Heart left ventricle (tissue), 16 donors: ENCODE measurements at regions not wholly inside any gene's neighbourhood (a gene's known extent, or its start where the extent isn't known, plus 50 kb on each side); places are given as distances from the start of the nearest gene placed in this dataset.

ENCODE experiments used
- ATAC-seq, 4 donors: fragments of 200-7000 bp; cut with Tn5 transposase; one replicate each; pipeline ENCODE4 v1.9.1; 2020 to 2022; ENCODE audit warnings: moderate library complexity in 4 of 4, mild to moderate bottlenecking in 3 of 4, moderate number of reproducible peaks in 1 of 4
- DNase-seq, 5 donors: peaks; one replicate each; pipeline ENCODE4 v3.0.0-alpha.2; 2020
- H3K27ac ChIP-seq, 12 donors: fragments of 200-600 bp; sonication (generic) in 4 of 12; one replicate each; pipeline versions ENCODE4 v1.5.0 to v1.8.0; 2016 to 2022; ENCODE audit warnings: mild to moderate bottlenecking in 2 of 12
- H3K27me3 ChIP-seq, 9 donors: fragments of 200-600 bp; sonication (generic) in 2 of 9; one replicate each; pipeline versions ENCODE4 v1.5.1 to v1.8.0; 2016 to 2022; ENCODE audit warnings: mild to moderate bottlenecking in 3 of 9
- H3K36me3 ChIP-seq, 9 donors: fragments of 200-600 bp; sonication (generic) in 2 of 9; one replicate each; pipeline versions ENCODE4 v1.5.0 to v1.8.0; 2018 to 2022; ENCODE audit warnings: mild to moderate bottlenecking in 2 of 9
- H3K4me1 ChIP-seq, 12 donors: fragments of 200-600 bp; sonication (generic) in 4 of 12; one replicate each; pipeline versions ENCODE4 v1.5.0 to v1.8.0; 2016 to 2022; ENCODE audit warnings: mild to moderate bottlenecking in 3 of 12
- H3K4me3 ChIP-seq, 12 donors: fragments of 200-600 bp; sonication (generic) in 4 of 12; one replicate each; pipeline versions ENCODE4 v1.5.0 to v1.8.0; 2017 to 2022; ENCODE audit warnings: mild to moderate bottlenecking in 9 of 12, moderate library complexity in 4 of 12
- H3K9me3 ChIP-seq, 12 donors: fragments of 200-600 bp; sonication (generic) in 4 of 12; one replicate each; pipeline versions ENCODE4 v1.5.0 to v1.8.0; 2016 to 2022; ENCODE audit warnings: mild to moderate bottlenecking in 1 of 12
- CTCF ChIP-seq, 12 donors: fragments of 200-600 bp; sonication (generic) in 4 of 12; IDR thresholded peaks; one replicate each; pipeline versions ENCODE4 v1.5.0 to v1.8.0; 2018 to 2022; ENCODE audit warnings: antibody characterized with exemption in 12 of 12, mild to moderate bottlenecking in 5 of 12
- POLR2A ChIP-seq, 2 donors: fragments of 450-650 bp; IDR thresholded peaks; one replicate each; pipeline ENCODE4 v1.6.1; 2017; ENCODE audit warnings: antibody characterized with exemption in 2 of 2, mild to moderate bottlenecking in 2 of 2, moderate library complexity in 2 of 2
- WGBS, 4 donors: extraction: QIAGEN DNeasy Blood & Tissue Kit in 2 of 4; methylation state at CpG; one replicate each; pipeline versions ENCODE4 v1.1.5 to v1.1.7; 2013 to 2018; 5-methylcytosine and 5-hydroxymethylcytosine counted together
- intact Hi-C, 10 donors: fragments of 100-400 bp; cut with DNase I; formaldehyde crosslinking; loops; one replicate each; pipeline versions ENCODE4 v1.11.1 to v1.14.2; 2022
- donor health status: ischemic (EF 13 %, LVEDD 7.1; RV severe dilation, severe dysfunction).
- donor health status: healthy with polysubstance abuse.
- donor health status: DM: no; HTN: yes; CAD: no.
- donor health status: DM: no; HTN: no; CAD: no.
- donor health status: ischemic (EF 25% LVEDD 6.9; RV normal size, moderate dysfunction).
- donor health status: ischemic (EF 25% LVEDD 5.7; RV mildly dilated, moderate dysfunction).
- donor health status: healthy.
- donor health status: DM: yes; HTN: yes; CAD: no.
- donor health status: ischemic (EF 35%, LVEDD 5.7; RV mildly dilated, moderate dysfunction).
- donor health status: nonischemic (EF 11% LVEDD 7.7; RV severe dilation, severe dysfunction).
- donor health status: DM: yes; HTN: yes; CAD: no.
- donor health status: PGD.
- donor health status: ischemic (EF 29% LVEDD 5.4; RV normal size, mild dysfunction).
- donor health status: nonischemic (EF 23%, LVEDD 6.1; RV moderate dilation, normal function).

- H3K4me3 ChIP-seq: no peak overlapping the region
- H3K36me3 ChIP-seq: no peaks in the 10 kb centered on the region
- no peaks in the 10 kb centered on the region for H3K27me3 ChIP-seq
- peaks cover 0 to 6% (median 0%) of the 10 kb centered on the region in 12 donors for H3K4me1 ChIP-seq
- 85 to 88% (median 86%) methylated on average over 2 of the region's 2 CpGs for WGBS, 4 donors
- H3K9me3 ChIP-seq: no peaks in the 10 kb centered on the region
- ATAC-seq: no peak
- intact Hi-C loops: no loop called here
- H3K27ac ChIP-seq: no peak overlapping the region
- TF ChIP-seq CTCF (IDR thresholded peaks at IDR 0.05): no peak
- no peak for TF ChIP-seq POLR2A (IDR thresholded peaks at IDR 0.05)
- no peak for DNase-seq
Observed at GRCh38 chr6:112640891-112641290, 293.8 kb downstream of the RFPL4B start.

- Histone ChIP-seq H3K4me1 (peaks cover 0 to 17% (median 0%) of the 10 kb centered on the region in 12 donors), H3K27me3 (no peaks in the 10 kb centered on the region), H3K9me3 (no peaks in the 10 kb centered on the region), H3K4me3 (no peak overlapping the region), H3K36me3 (no peaks in the 10 kb centered on the region), H3K27ac (no peak overlapping the region)
- no peak for DNase-seq
- intact Hi-C loops: no loop called here
- TF ChIP-seq CTCF (IDR thresholded peaks at IDR 0.05) (no peak), POLR2A (IDR thresholded peaks at IDR 0.05) (no peak)
- ATAC-seq: no peak
- 61 to 66% (median 62%) methylated on average over 2 of the region's 2 CpGs for WGBS, 4 donors
Observed at GRCh38 chr6:112649853-112650252, 302.7 kb downstream of the RFPL4B start.

GRCh38 chr6:112651239-112651638 is 304.1 kb downstream of the RFPL4B start:
- intact Hi-C loops: no loop called here
- H3K27ac ChIP-seq: no peak overlapping the region
- no peaks in the 10 kb centered on the region for H3K9me3 ChIP-seq
- peak in 3 of 4 donors; percentile 26 to 79 (median 51) for ATAC-seq
- DNase-seq: no peak
- H3K4me1 ChIP-seq: peaks cover 0 to 17% (median 0%) of the 10 kb centered on the region in 12 donors
- no peaks in the 10 kb centered on the region for H3K36me3 ChIP-seq
- H3K4me3 ChIP-seq: no peak overlapping the region
- WGBS, 4 donors: 50 to 70% (median 54%) methylated on average over 4 of the region's 4 CpGs
- no peaks in the 10 kb centered on the region for H3K27me3 ChIP-seq
- no peak for TF ChIP-seq POLR2A (IDR thresholded peaks at IDR 0.05)
- TF ChIP-seq CTCF (IDR thresholded peaks at IDR 0.05): no peak

GRCh38 chr6:112659912-112660311 is 312.8 kb downstream of the RFPL4B start:
- no peaks in the 10 kb centered on the region for H3K36me3 ChIP-seq
- DNase-seq (no peak), ATAC-seq (no peak)
- TF ChIP-seq POLR2A (IDR thresholded peaks at IDR 0.05) (no peak), CTCF (IDR thresholded peaks at IDR 0.05) (no peak)
- H3K4me3 ChIP-seq: no peak overlapping the region
- intact Hi-C loops: no loop called here
- no peaks in the 10 kb centered on the region for H3K4me1 ChIP-seq
- no peak overlapping the region for H3K27ac ChIP-seq
- H3K27me3 ChIP-seq: no peaks in the 10 kb centered on the region
- no peaks in the 10 kb centered on the region for H3K9me3 ChIP-seq
